HG03196 (cell line): ENCODE measurements at regions not wholly inside any gene's neighbourhood (a gene's known extent, or its start where the extent isn't known, plus 50 kb on each side); places are given as distances from the start of the nearest gene placed in this dataset.
"Not testable (repeated sequence)": the region's sequence is repeated elsewhere in the genome, so short reads cannot be mapped to it uniquely, and the experiment has no call there.

ENCODE experiments used
- ATAC-seq: cut with Tn5 transposase; IDR thresholded peaks from one replicate; pipeline ENCODE4 v1.9.1; 2021; ENCODE audit not compliant: unreplicated experiment

GRCh38 chr6:26799903-26800633 lies 140.5 kb upstream of the ZNF322 start:
- ATAC-seq: not testable (repeated sequence)

- not testable (repeated sequence) for ATAC-seq
Measured at GRCh38 chr6:26803762-26804161, 144.2 kb upstream of the ZNF322 start.

GRCh38 chr6:26811486-26812116 lies 152.1 kb upstream of the ZNF322 start:
- not testable (repeated sequence) for ATAC-seq

GRCh38 chr6:26818640-26819225 lies 159.2 kb upstream of the ZNF322 start:
- ATAC-seq: not testable (repeated sequence)

GRCh38 chr6:26827965-26828364 lies 168.4 kb upstream of the ZNF322 start:
- ATAC-seq: not testable (repeated sequence)

GRCh38 chr6:26829480-26829879 lies 169.9 kb upstream of the ZNF322 start:
- not testable (repeated sequence) for ATAC-seq

GRCh38 chr6:26830992-26831391 lies 171.4 kb upstream of the ZNF322 start:
- not testable (repeated sequence) for ATAC-seq

- not testable (repeated sequence) for ATAC-seq
Measured at GRCh38 chr6:26835707-26836106, 176.2 kb upstream of the ZNF322 start.

GRCh38 chr6:26836657-26837056 lies 177.1 kb upstream of the ZNF322 start:
- not testable (repeated sequence) for ATAC-seq

- ATAC-seq: not testable (repeated sequence)
Measured at GRCh38 chr6:26844823-26845222, 185.3 kb upstream of the ZNF322 start.

GRCh38 chr6:26857289-26857688 lies 197.7 kb upstream of the ZNF322 start:
- not testable (repeated sequence) for ATAC-seq

- not testable (repeated sequence) for ATAC-seq
Measured at GRCh38 chr6:26859067-26859770, 199.7 kb upstream of the ZNF322 start.

- not testable (repeated sequence) for ATAC-seq
Measured at GRCh38 chr6:26859771-26860163, 200.2 kb upstream of the ZNF322 start.

GRCh38 chr6:26861913-26862312 lies 202.4 kb upstream of the ZNF322 start:
- not testable (repeated sequence) for ATAC-seq

- not testable (repeated sequence) for ATAC-seq
Measured at GRCh38 chr6:26863641-26864040, 204.1 kb upstream of the ZNF322 start.

GRCh38 chr6:26898785-26899184 lies 239.2 kb upstream of the ZNF322 start:
- ATAC-seq: not testable (repeated sequence)

- ATAC-seq: not testable (repeated sequence)
Measured at GRCh38 chr6:26924206-26924605, 264.7 kb upstream of the ZNF322 start.

- not testable (repeated sequence) for ATAC-seq
Measured at GRCh38 chr6:26928190-26928589, 268.6 kb upstream of the ZNF322 start.

- ATAC-seq: not testable (repeated sequence)
Measured at GRCh38 chr6:26937258-26937657, 277.7 kb upstream of the ZNF322 start.

GRCh38 chr6:26951211-26951610 lies 291.7 kb upstream of the ZNF322 start:
- ATAC-seq: not testable (repeated sequence)

- ATAC-seq: not testable (repeated sequence)
Measured at GRCh38 chr6:26956078-26956600, 291.4 kb upstream of the PRSS16 start.
